OCI-LY1 (cell line): ENCODE measurements at regions not wholly inside any gene's neighbourhood (a gene's known extent, or its start where the extent isn't known, plus 50 kb on each side); places are given as distances from the start of the nearest gene placed in this dataset.

ENCODE experiments used
- EZH2 ChIP-seq: fragments of 200-600 bp; sonication (generic), shearing (Covaris generic); IDR thresholded peaks from 2 replicates; pipeline ENCODE4 v1.8.0; 2017; ENCODE audit warnings: borderline replicate concordance, mixed run types, mild to moderate bottlenecking, antibody characterized with exemption, low read length, moderate library complexity, mixed read lengths
- TF ChIP-seq, protein P1 (sequence below): fragments of 200-600 bp; sonication (generic), shearing (Covaris generic); IDR thresholded peaks from 2 replicates; pipeline ENCODE4 v1.5.1; 2017; ENCODE audit warnings: mild to moderate bottlenecking, antibody characterized with exemption, low read length, moderate library complexity, mixed read lengths

DNA sequence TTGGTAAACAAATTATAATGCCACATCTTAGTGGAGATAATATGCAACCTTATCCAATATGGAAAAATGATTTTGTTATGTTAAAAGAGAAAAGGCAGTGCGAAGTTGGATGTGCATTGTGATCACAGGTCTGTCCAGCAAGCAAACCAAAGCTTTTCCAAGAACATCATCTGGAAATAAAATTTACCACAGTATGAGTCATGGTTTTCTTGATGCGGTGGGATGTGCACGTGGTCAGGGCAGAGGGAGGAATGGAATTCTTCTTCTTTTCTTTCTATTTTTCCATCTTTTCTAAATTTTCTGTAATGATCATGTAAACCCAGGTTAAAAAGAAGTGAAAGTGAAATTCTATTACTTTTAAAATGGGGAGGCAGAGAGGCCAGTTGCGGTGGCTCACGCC lies 169.8 kb downstream of the C11orf91 start:
- TF ChIP-seq, protein P1, sequence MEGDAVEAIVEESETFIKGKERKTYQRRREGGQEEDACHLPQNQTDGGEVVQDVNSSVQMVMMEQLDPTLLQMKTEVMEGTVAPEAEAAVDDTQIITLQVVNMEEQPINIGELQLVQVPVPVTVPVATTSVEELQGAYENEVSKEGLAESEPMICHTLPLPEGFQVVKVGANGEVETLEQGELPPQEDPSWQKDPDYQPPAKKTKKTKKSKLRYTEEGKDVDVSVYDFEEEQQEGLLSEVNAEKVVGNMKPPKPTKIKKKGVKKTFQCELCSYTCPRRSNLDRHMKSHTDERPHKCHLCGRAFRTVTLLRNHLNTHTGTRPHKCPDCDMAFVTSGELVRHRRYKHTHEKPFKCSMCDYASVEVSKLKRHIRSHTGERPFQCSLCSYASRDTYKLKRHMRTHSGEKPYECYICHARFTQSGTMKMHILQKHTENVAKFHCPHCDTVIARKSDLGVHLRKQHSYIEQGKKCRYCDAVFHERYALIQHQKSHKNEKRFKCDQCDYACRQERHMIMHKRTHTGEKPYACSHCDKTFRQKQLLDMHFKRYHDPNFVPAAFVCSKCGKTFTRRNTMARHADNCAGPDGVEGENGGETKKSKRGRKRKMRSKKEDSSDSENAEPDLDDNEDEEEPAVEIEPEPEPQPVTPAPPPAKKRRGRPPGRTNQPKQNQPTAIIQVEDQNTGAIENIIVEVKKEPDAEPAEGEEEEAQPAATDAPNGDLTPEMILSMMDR: no peak
- no peak for TF ChIP-seq EZH2
